H1 (cell line): ENCODE measurements at regions not wholly inside any gene's neighbourhood (a gene's known extent, or its start where the extent isn't known, plus 50 kb on each side); places are given as distances from the start of the nearest gene placed in this dataset.

Experiments used
- BCL11A ChIP-seq, 2 experiments: IDR thresholded peaks; one replicate each; pipeline ENCODE4 v1.6.1; 2011; ENCODE audit warnings: low read depth in 2 of 2, low read length in 2 of 2, mild to moderate bottlenecking in 2 of 2
- CTBP2 ChIP-seq: IDR thresholded peaks from 2 replicates; pipeline ENCODE4 v1.7.0; 2011; ENCODE audit warnings: borderline replicate concordance, mild to moderate bottlenecking, moderate library complexity, mixed read lengths, low read length; ENCODE audit not compliant: insufficient read depth, insufficient read length
- ZNF274 ChIP-seq: IDR thresholded peaks from 2 replicates; pipeline ENCODE4 v1.7.0; 2012; ENCODE audit warnings: low read length, borderline replicate concordance; ENCODE audit errors: extremely low read depth

- TF ChIP-seq BCL11A (IDR thresholded peaks at IDR 0.05; ENCODE audit: low read depth in 2 of 2, low read length in 2 of 2), result no peak
- TF ChIP-seq ZNF274, result no peak
- TF ChIP-seq CTBP2, result no peak
Measured at GRCh38 chr1:189301235-189301634, 1176.4 kb downstream of the BRINP3 start (continued).
